HCT116 (cell line): ENCODE measurements at regions not wholly inside any gene's neighbourhood (a gene's known extent, or its start where the extent isn't known, plus 50 kb on each side); places are given as distances from the start of the nearest gene placed in this dataset.

Experiments
- ATAC-seq: fragments of 200-7000 bp; cut with Tn5 transposase; 2 replicates; pipeline ENCODE4 v1.9.1; 2020; ENCODE audit warnings: mild to moderate bottlenecking, moderate library complexity
- BruUV-seq: library from RNA; stranded (reverse); fragments of 400-500 nt; replicated peaks from 2 replicates; lab custom pipeline; 2021; lab: Mats Ljungman, UMichigan
- CTCF ChIA-PET: fragments of 300-600 bp; sonication (Branson Sonifier 250); formaldehyde crosslinking; loops from one replicate; lab custom pipeline; 2021; ENCODE audit warnings: antibody characterized with exemption; lab: Charles Lee
- POLR2A ChIA-PET: fragments of 300-600, 350-600 bp; sonication (Branson Sonifier 250); formaldehyde crosslinking; loops from one replicate; lab custom pipeline; 2021; ENCODE audit warnings: antibody characterized with exemption; lab: Charles Lee
- RAD21 ChIA-PET, 2 experiments: fragments of 300-600 bp; sonication (Branson Sonifier 250); formaldehyde crosslinking; loops; one replicate each; lab custom pipeline; 2023; ENCODE audit warnings: low total read pairs in 2 of 2; ENCODE audit not compliant: uncharacterized antibody in 2 of 2, unreplicated experiment in 2 of 2, low non-redundant PET in 1 of 2; lab: Charles Lee
- DNase-seq: peaks from one replicate; pipeline ENCODE4 v3.0.0-alpha.2; 2010; ENCODE audit warnings: low read depth, low spot score
- H2AFZ ChIP-seq: fragments of 200-600 bp; shearing (Covaris generic), sonication (generic); 2 replicates; pipeline ENCODE4 v1.6.1; 2017; ENCODE audit warnings: low read depth, mixed run types, mixed read lengths, antibody characterized with exemption, low read length; ENCODE audit not compliant: poor library complexity, severe bottlenecking
- H3K27ac ChIP-seq: 2 replicates; pipeline ENCODE4 v1.5.1; 2012; ENCODE audit warnings: low read depth, low read length
- H3K27me3 ChIP-seq: fragments of 200-600 bp; sonication (generic); 2 replicates; pipeline ENCODE4 v1.6.1; 2016; ENCODE audit warnings: mixed run types, low read length, mixed read lengths; ENCODE audit not compliant: insufficient read depth
- H3K36me3 ChIP-seq, 2 experiments: fragments of 200-500 bp in 1 of 2; fragments of 200-600 bp in 1 of 2; sonication (Bioruptor generic) in 1 of 2; sonication (generic) in 1 of 2; 2 replicates each; pipeline versions ENCODE4 v1.5.1 to v1.6.1; 2014 to 2016; ENCODE audit warnings: low read length in 2 of 2, inconsistent platforms in 1 of 2, mixed read lengths in 1 of 2, mixed run types in 1 of 2; ENCODE audit not compliant: insufficient read depth in 2 of 2, control insufficient read depth in 1 of 2
- H3K4me1 ChIP-seq, 2 experiments: fragments of 200-600 bp in 1 of 2; sonication (generic) in 1 of 2; 2 replicates each; pipeline versions ENCODE4 v1.5.1 to v1.6.1; 2012 to 2017; ENCODE audit warnings: low read length in 2 of 2, inconsistent platforms in 1 of 2, mild to moderate bottlenecking in 1 of 2, mixed read lengths in 1 of 2, mixed run types in 1 of 2, moderate library complexity in 1 of 2; ENCODE audit not compliant: insufficient read depth in 2 of 2, control insufficient read depth in 1 of 2
- H3K4me2 ChIP-seq: fragments of 200-600 bp; sonication (generic); 2 replicates; pipeline ENCODE4 v1.6.1; 2017; ENCODE audit warnings: mixed run types, low read length, mixed read lengths
- H3K4me3 ChIP-seq, 2 experiments: fragments of 200-600 bp in 1 of 2; sonication (generic) in 1 of 2; replicated peaks in 1 of 2; 2 replicates each; pipeline ENCODE4 v1.5.1; 2011 to 2016; ENCODE audit warnings: low read length in 2 of 2, control low read depth in 1 of 2, low read depth in 1 of 2, mild to moderate bottlenecking in 1 of 2, mixed read lengths in 1 of 2, mixed run types in 1 of 2
- H3K79me2 ChIP-seq: fragments of 200-600 bp; sonication (generic); 2 replicates; pipeline ENCODE4 v1.6.1; 2017; ENCODE audit warnings: mild to moderate bottlenecking, mixed run types, low read length, moderate library complexity, mixed read lengths; ENCODE audit not compliant: insufficient read depth
- H3K9ac ChIP-seq: fragments of 200-600 bp; sonication (generic); 2 replicates; pipeline ENCODE4 v1.6.1; 2016; ENCODE audit warnings: low read length, mixed read lengths
- H3K9me2 ChIP-seq: fragments of 200-600 bp; sonication (generic), shearing (Covaris generic); 2 replicates; pipeline ENCODE4 v1.6.1; 2017; ENCODE audit warnings: mixed run types, mild to moderate bottlenecking, moderate library complexity; ENCODE audit not compliant: insufficient read depth
- H3K9me3 ChIP-seq, 2 experiments: fragments of 200-500 bp in 1 of 2; fragments of 200-600 bp in 1 of 2; sonication (Bioruptor generic) in 1 of 2; sonication (generic) in 1 of 2; 2 replicates each; pipeline ENCODE4 v1.6.1; 2014 to 2017; ENCODE audit warnings: low read length in 2 of 2, mixed read lengths in 2 of 2, inconsistent platforms in 1 of 2, low read depth in 1 of 2, mild to moderate bottlenecking in 1 of 2, mixed run types in 1 of 2, moderate library complexity in 1 of 2; ENCODE audit not compliant: control insufficient read depth in 1 of 2, insufficient read depth in 1 of 2
- H4K20me1 ChIP-seq: fragments of 200-600 bp; sonication (generic), shearing (Covaris generic); 2 replicates; pipeline ENCODE4 v1.6.1; 2017; ENCODE audit warnings: mixed run types, mild to moderate bottlenecking, moderate library complexity; ENCODE audit not compliant: insufficient read depth
- ELF1 ChIP-seq: IDR thresholded peaks from 2 replicates; pipeline ENCODE4 v1.6.1; 2012; ENCODE audit warnings: low read depth, borderline replicate concordance
- EZH2phosphoT487 ChIP-seq: fragments of 200-600 bp; IDR thresholded peaks from 2 replicates; pipeline ENCODE4 v1.6.1; 2018; ENCODE audit warnings: antibody characterized with exemption, borderline replicate concordance
- FOSL1 ChIP-seq: IDR thresholded peaks from 2 replicates; pipeline ENCODE4 v1.6.1; 2012; ENCODE audit warnings: low read depth
- JUND ChIP-seq: IDR thresholded peaks from 2 replicates; pipeline ENCODE4 v1.6.1; 2012
- RAD21 ChIP-seq: IDR thresholded peaks from 2 replicates; pipeline ENCODE4 v1.6.1; 2012; ENCODE audit warnings: low read depth, mild to moderate bottlenecking
- SRF ChIP-seq: IDR thresholded peaks from 2 replicates; pipeline ENCODE4 v1.6.1; 2012; ENCODE audit warnings: low read depth
- intact Hi-C: fragments of 100-400 bp; cut with micrococcal nuclease; formaldehyde crosslinking; loops from 2 replicates; pipeline ENCODE4 v1.10.0; 2022
- TF ChIP-seq, protein P1 (sequence below), 3 experiments: fragments of 200-600 bp in 1 of 3; sonication (generic) in 1 of 3; IDR thresholded peaks in 2 of 3; conservative IDR thresholded peaks in 1 of 3; 2 replicates each; pipeline ENCODE4 v1.5.1; 2012 to 2017; ENCODE audit warnings: low read depth in 2 of 3, low read length in 2 of 3, antibody characterized with exemption in 1 of 3, borderline replicate concordance in 1 of 3, control low read depth in 1 of 3, mild to moderate bottlenecking in 1 of 3, mixed read lengths in 1 of 3, mixed run types in 1 of 3, moderate library complexity in 1 of 3; ENCODE audit not compliant: insufficient read depth in 1 of 3
- TF ChIP-seq, protein P2 (sequence below): IDR thresholded peaks from 2 replicates; pipeline ENCODE4 v1.6.1; 2012
- TF ChIP-seq, protein P3 (sequence below): IDR thresholded peaks from 2 replicates; pipeline ENCODE4 v1.6.1; 2012
- TF ChIP-seq, protein P4 (sequence below): IDR thresholded peaks from 2 replicates; pipeline ENCODE4 v1.6.1; 2012; ENCODE audit warnings: low read depth

DNA sequence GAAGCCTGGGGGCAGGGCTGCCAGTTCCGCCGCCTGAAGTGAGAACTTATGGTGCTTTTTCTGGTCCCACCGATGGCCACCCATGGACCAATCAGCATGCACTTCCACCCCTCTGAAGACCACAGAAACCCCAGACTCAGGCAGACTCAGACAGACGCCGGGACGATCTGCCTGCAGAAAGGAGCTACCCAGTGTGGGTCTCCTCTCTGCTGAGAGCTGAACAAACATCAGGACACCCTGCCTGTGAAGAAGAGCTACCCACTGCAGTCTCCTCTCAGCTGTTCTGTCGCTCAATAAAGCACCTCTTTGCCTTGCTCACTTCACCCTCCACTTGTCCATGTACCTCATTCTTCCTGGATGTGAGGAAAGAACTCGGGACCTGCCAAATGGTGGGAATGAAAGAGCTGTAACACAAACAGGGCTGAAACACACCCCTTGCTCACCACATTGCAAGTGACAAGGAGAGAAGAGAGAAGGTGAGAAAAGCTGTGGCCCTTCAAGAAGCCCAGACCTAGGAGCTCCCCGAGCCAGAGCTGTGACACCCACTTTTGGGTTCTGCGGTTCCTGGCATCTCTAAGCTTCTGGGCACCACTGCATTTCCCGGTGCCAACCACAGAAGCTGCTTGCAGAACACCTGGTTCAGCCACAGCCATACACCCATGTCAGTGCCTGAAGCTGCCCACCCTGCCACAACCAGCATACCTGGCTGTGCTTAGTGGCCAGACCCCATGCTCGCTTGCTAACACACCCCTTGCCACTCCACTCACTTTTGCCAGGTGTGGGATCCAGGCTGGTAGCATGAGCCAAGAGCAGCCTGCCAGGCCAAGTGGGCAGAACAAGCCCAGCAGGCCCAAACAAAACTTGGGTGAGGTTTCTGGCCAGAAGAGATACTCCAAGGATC, 114.3 kb upstream of the TSLP start:
- no peak overlapping the region for H2AFZ ChIP-seq
- no peaks in the 10 kb centered on the region for H3K27me3 ChIP-seq
- no peak overlapping the region for H3K9ac ChIP-seq
- ChIA-PET CTCF (no interaction called here), POLR2A (no interaction called here), RAD21 (no interaction called here)
- H3K79me2 ChIP-seq: no peaks in the 10 kb centered on the region
- DNase-seq (no peak), ATAC-seq (no peak)
- TF ChIP-seq, protein P1, sequence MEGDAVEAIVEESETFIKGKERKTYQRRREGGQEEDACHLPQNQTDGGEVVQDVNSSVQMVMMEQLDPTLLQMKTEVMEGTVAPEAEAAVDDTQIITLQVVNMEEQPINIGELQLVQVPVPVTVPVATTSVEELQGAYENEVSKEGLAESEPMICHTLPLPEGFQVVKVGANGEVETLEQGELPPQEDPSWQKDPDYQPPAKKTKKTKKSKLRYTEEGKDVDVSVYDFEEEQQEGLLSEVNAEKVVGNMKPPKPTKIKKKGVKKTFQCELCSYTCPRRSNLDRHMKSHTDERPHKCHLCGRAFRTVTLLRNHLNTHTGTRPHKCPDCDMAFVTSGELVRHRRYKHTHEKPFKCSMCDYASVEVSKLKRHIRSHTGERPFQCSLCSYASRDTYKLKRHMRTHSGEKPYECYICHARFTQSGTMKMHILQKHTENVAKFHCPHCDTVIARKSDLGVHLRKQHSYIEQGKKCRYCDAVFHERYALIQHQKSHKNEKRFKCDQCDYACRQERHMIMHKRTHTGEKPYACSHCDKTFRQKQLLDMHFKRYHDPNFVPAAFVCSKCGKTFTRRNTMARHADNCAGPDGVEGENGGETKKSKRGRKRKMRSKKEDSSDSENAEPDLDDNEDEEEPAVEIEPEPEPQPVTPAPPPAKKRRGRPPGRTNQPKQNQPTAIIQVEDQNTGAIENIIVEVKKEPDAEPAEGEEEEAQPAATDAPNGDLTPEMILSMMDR (IDR thresholded peaks at IDR 0.05 in 2 of 3, conservative IDR thresholded peaks at IDR 0.05 in 1 of 3; ENCODE audit: borderline replicate concordance in 1 of 3, insufficient read depth in 1 of 3, low read depth in 2 of 3, low read length in 2 of 3): no peak
- TF ChIP-seq, protein P2, sequence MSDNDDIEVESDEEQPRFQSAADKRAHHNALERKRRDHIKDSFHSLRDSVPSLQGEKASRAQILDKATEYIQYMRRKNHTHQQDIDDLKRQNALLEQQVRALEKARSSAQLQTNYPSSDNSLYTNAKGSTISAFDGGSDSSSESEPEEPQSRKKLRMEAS: no peak
- no peak for TF ChIP-seq SRF
- TF ChIP-seq, protein P3, sequence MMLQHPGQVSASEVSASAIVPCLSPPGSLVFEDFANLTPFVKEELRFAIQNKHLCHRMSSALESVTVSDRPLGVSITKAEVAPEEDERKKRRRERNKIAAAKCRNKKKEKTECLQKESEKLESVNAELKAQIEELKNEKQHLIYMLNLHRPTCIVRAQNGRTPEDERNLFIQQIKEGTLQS: no peak
- TF ChIP-seq JUND: no peak
- TF ChIP-seq, protein P4, sequence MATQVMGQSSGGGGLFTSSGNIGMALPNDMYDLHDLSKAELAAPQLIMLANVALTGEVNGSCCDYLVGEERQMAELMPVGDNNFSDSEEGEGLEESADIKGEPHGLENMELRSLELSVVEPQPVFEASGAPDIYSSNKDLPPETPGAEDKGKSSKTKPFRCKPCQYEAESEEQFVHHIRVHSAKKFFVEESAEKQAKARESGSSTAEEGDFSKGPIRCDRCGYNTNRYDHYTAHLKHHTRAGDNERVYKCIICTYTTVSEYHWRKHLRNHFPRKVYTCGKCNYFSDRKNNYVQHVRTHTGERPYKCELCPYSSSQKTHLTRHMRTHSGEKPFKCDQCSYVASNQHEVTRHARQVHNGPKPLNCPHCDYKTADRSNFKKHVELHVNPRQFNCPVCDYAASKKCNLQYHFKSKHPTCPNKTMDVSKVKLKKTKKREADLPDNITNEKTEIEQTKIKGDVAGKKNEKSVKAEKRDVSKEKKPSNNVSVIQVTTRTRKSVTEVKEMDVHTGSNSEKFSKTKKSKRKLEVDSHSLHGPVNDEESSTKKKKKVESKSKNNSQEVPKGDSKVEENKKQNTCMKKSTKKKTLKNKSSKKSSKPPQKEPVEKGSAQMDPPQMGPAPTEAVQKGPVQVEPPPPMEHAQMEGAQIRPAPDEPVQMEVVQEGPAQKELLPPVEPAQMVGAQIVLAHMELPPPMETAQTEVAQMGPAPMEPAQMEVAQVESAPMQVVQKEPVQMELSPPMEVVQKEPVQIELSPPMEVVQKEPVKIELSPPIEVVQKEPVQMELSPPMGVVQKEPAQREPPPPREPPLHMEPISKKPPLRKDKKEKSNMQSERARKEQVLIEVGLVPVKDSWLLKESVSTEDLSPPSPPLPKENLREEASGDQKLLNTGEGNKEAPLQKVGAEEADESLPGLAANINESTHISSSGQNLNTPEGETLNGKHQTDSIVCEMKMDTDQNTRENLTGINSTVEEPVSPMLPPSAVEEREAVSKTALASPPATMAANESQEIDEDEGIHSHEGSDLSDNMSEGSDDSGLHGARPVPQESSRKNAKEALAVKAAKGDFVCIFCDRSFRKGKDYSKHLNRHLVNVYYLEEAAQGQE: no peak
- TF ChIP-seq ELF1: no peak
- no peak for TF ChIP-seq EZH2phosphoT487
- no peak for TF ChIP-seq RAD21
- TF ChIP-seq FOSL1: no peak
- no peak overlapping the region for H3K4me3 ChIP-seq
- no TSS peak for BruUV-seq
- intact Hi-C loops: no loop called here
- H3K9me3 ChIP-seq: no peaks in the 10 kb centered on the region
- H3K36me3 ChIP-seq: no peaks in the 10 kb centered on the region
- H3K4me2 ChIP-seq: no peak overlapping the region
- no peaks in the 10 kb centered on the region for H3K9me2 ChIP-seq
- H3K4me1 ChIP-seq: no peaks in the 10 kb centered on the region
- H3K27ac ChIP-seq: no peak overlapping the region
- H4K20me1 ChIP-seq: no peaks in the 10 kb centered on the region
